NB4 (cell line): ENCODE measurements at regions not wholly inside any gene's neighbourhood (a gene's known extent, or its start where the extent isn't known, plus 50 kb on each side); places are given as distances from the start of the nearest gene placed in this dataset.
A peak's percentile ranks its signal among the peaks of the same experiment; 100 is the strongest.
"Not testable (repeated sequence)": the region's sequence is repeated elsewhere in the genome, so short reads cannot be mapped to it uniquely, and the experiment has no call there.

ENCODE experiments used
- DNase-seq: peaks from one replicate; pipeline ENCODE4 v3.0.0; 2010; ENCODE audit warnings: low read depth
- H3K4me3 ChIP-seq: one replicate; pipeline ENCODE4 v1.5.1; 2011; ENCODE audit warnings: mild to moderate bottlenecking, low read depth, low read length, moderate library complexity
- CTCF ChIP-seq: IDR thresholded peaks from one replicate; pipeline ENCODE4 v1.5.1; 2012; ENCODE audit warnings: low read depth, low read length
- MAX ChIP-seq: IDR thresholded peaks from 2 replicates; pipeline ENCODE4 v1.6.1; 2011; ENCODE audit warnings: low read depth, low read length
- MYC ChIP-seq: IDR thresholded peaks from 2 replicates; pipeline ENCODE4 v1.6.1; 2011; ENCODE audit warnings: low read depth, low read length
- POLR2A ChIP-seq: IDR thresholded peaks from 2 replicates; pipeline ENCODE4 v1.6.1; 2011; ENCODE audit warnings: mild to moderate bottlenecking; ENCODE audit not compliant: insufficient read length; ENCODE audit errors: extremely low read depth

- H3K4me3 ChIP-seq, result no peak overlapping the region
- TF ChIP-seq CTCF (no peak), POLR2A (no peak), MAX (no peak), MYC (no peak)
- DNase-seq, result no peak
Observed at GRCh38 chr10:33086100-33086499, 128.1 kb upstream of the ITGB1 start.

GRCh38 chr10:33085313-33085833, 127.3 kb upstream of the ITGB1 start:
- H3K4me3 ChIP-seq, result no peak overlapping the region
- TF ChIP-seq MYC (no peak), CTCF (no peak), MAX (no peak), POLR2A (no peak)
- no peak for DNase-seq

- no peak for DNase-seq
- H3K4me3 ChIP-seq, result no peak overlapping the region
- TF ChIP-seq POLR2A (no peak), MAX (no peak), MYC (no peak), CTCF (no peak)
Observed at GRCh38 chr10:33084453-33084852, 126.4 kb upstream of the ITGB1 start.

GRCh38 chr10:33082373-33082895, 124.4 kb upstream of the ITGB1 start:
- TF ChIP-seq POLR2A (no peak), MYC (no peak), CTCF (no peak), MAX (no peak)
- DNase-seq, result no peak
- no peak overlapping the region for H3K4me3 ChIP-seq

GRCh38 chr10:33080467-33080866, 122.4 kb upstream of the ITGB1 start:
- not testable (repeated sequence) for H3K4me3 ChIP-seq, DNase-seq

- DNase-seq, result no peak
- H3K4me3 ChIP-seq, result no peak overlapping the region
- no peak for TF ChIP-seq POLR2A
- TF ChIP-seq MAX, result no peak
Observed at GRCh38 chr10:33074443-33074842, 116.4 kb upstream of the ITGB1 start.

- no peak for TF ChIP-seq MYC
- no peak for TF ChIP-seq CTCF
- no peak for TF ChIP-seq MAX
- TF ChIP-seq POLR2A, result no peak
- DNase-seq, result peak; percentile 3
- no peak overlapping the region for H3K4me3 ChIP-seq
Observed at GRCh38 chr10:33073641-33074415, 115.8 kb upstream of the ITGB1 start.
